HCT116 (cell line): ENCODE measurements at regions not wholly inside any gene's neighbourhood (a gene's known extent, or its start where the extent isn't known, plus 50 kb on each side); places are given as distances from the start of the nearest gene placed in this dataset.

Source experiments
- ATAC-seq: fragments of 200-7000 bp; cut with Tn5 transposase; 2 replicates; pipeline ENCODE4 v1.9.1; 2020; ENCODE audit warnings: mild to moderate bottlenecking, moderate library complexity
- BruUV-seq: library from RNA; stranded (reverse); fragments of 400-500 nt; replicated peaks from 2 replicates; lab custom pipeline; 2021; lab: Mats Ljungman, UMichigan
- CTCF ChIA-PET: fragments of 300-600 bp; sonication (Branson Sonifier 250); formaldehyde crosslinking; loops from one replicate; lab custom pipeline; 2021; ENCODE audit warnings: antibody characterized with exemption; lab: Charles Lee
- POLR2A ChIA-PET: fragments of 300-600, 350-600 bp; sonication (Branson Sonifier 250); formaldehyde crosslinking; loops from one replicate; lab custom pipeline; 2021; ENCODE audit warnings: antibody characterized with exemption; lab: Charles Lee
- RAD21 ChIA-PET, 2 experiments: fragments of 300-600 bp; sonication (Branson Sonifier 250); formaldehyde crosslinking; loops; one replicate each; lab custom pipeline; 2023; ENCODE audit warnings: low total read pairs in 2 of 2; ENCODE audit not compliant: uncharacterized antibody in 2 of 2, unreplicated experiment in 2 of 2, low non-redundant PET in 1 of 2; lab: Charles Lee
- DNase-seq: peaks from one replicate; pipeline ENCODE4 v3.0.0-alpha.2; 2010; ENCODE audit warnings: low read depth, low spot score
- H2AFZ ChIP-seq: fragments of 200-600 bp; shearing (Covaris generic), sonication (generic); 2 replicates; pipeline ENCODE4 v1.6.1; 2017; ENCODE audit warnings: low read depth, mixed run types, mixed read lengths, antibody characterized with exemption, low read length; ENCODE audit not compliant: poor library complexity, severe bottlenecking
- H3K27ac ChIP-seq: 2 replicates; pipeline ENCODE4 v1.5.1; 2012; ENCODE audit warnings: low read depth, low read length
- H3K27me3 ChIP-seq: fragments of 200-600 bp; sonication (generic); 2 replicates; pipeline ENCODE4 v1.6.1; 2016; ENCODE audit warnings: mixed run types, low read length, mixed read lengths; ENCODE audit not compliant: insufficient read depth
- H3K36me3 ChIP-seq, 2 experiments: fragments of 200-500 bp in 1 of 2; fragments of 200-600 bp in 1 of 2; sonication (Bioruptor generic) in 1 of 2; sonication (generic) in 1 of 2; 2 replicates each; pipeline versions ENCODE4 v1.5.1 to v1.6.1; 2014 to 2016; ENCODE audit warnings: low read length in 2 of 2, inconsistent platforms in 1 of 2, mixed read lengths in 1 of 2, mixed run types in 1 of 2; ENCODE audit not compliant: insufficient read depth in 2 of 2, control insufficient read depth in 1 of 2
- H3K4me1 ChIP-seq, 2 experiments: fragments of 200-600 bp in 1 of 2; sonication (generic) in 1 of 2; 2 replicates each; pipeline versions ENCODE4 v1.5.1 to v1.6.1; 2012 to 2017; ENCODE audit warnings: low read length in 2 of 2, inconsistent platforms in 1 of 2, mild to moderate bottlenecking in 1 of 2, mixed read lengths in 1 of 2, mixed run types in 1 of 2, moderate library complexity in 1 of 2; ENCODE audit not compliant: insufficient read depth in 2 of 2, control insufficient read depth in 1 of 2
- H3K4me2 ChIP-seq: fragments of 200-600 bp; sonication (generic); 2 replicates; pipeline ENCODE4 v1.6.1; 2017; ENCODE audit warnings: mixed run types, low read length, mixed read lengths
- H3K4me3 ChIP-seq, 2 experiments: fragments of 200-600 bp in 1 of 2; sonication (generic) in 1 of 2; replicated peaks in 1 of 2; 2 replicates each; pipeline ENCODE4 v1.5.1; 2011 to 2016; ENCODE audit warnings: low read length in 2 of 2, control low read depth in 1 of 2, low read depth in 1 of 2, mild to moderate bottlenecking in 1 of 2, mixed read lengths in 1 of 2, mixed run types in 1 of 2
- H3K79me2 ChIP-seq: fragments of 200-600 bp; sonication (generic); 2 replicates; pipeline ENCODE4 v1.6.1; 2017; ENCODE audit warnings: mild to moderate bottlenecking, mixed run types, low read length, moderate library complexity, mixed read lengths; ENCODE audit not compliant: insufficient read depth
- H3K9ac ChIP-seq: fragments of 200-600 bp; sonication (generic); 2 replicates; pipeline ENCODE4 v1.6.1; 2016; ENCODE audit warnings: low read length, mixed read lengths
- H3K9me2 ChIP-seq: fragments of 200-600 bp; sonication (generic), shearing (Covaris generic); 2 replicates; pipeline ENCODE4 v1.6.1; 2017; ENCODE audit warnings: mixed run types, mild to moderate bottlenecking, moderate library complexity; ENCODE audit not compliant: insufficient read depth
- H3K9me3 ChIP-seq, 2 experiments: fragments of 200-500 bp in 1 of 2; fragments of 200-600 bp in 1 of 2; sonication (Bioruptor generic) in 1 of 2; sonication (generic) in 1 of 2; 2 replicates each; pipeline ENCODE4 v1.6.1; 2014 to 2017; ENCODE audit warnings: low read length in 2 of 2, mixed read lengths in 2 of 2, inconsistent platforms in 1 of 2, low read depth in 1 of 2, mild to moderate bottlenecking in 1 of 2, mixed run types in 1 of 2, moderate library complexity in 1 of 2; ENCODE audit not compliant: control insufficient read depth in 1 of 2, insufficient read depth in 1 of 2
- H4K20me1 ChIP-seq: fragments of 200-600 bp; sonication (generic), shearing (Covaris generic); 2 replicates; pipeline ENCODE4 v1.6.1; 2017; ENCODE audit warnings: mixed run types, mild to moderate bottlenecking, moderate library complexity; ENCODE audit not compliant: insufficient read depth
- SIN3A ChIP-seq: IDR thresholded peaks from 2 replicates; pipeline ENCODE4 v1.6.1; 2012; ENCODE audit warnings: low read depth
- SRF ChIP-seq: IDR thresholded peaks from 2 replicates; pipeline ENCODE4 v1.6.1; 2012; ENCODE audit warnings: low read depth
- YY1 ChIP-seq: IDR thresholded peaks from 2 replicates; pipeline ENCODE4 v1.6.1; 2011; ENCODE audit warnings: low read length, low read depth, moderate library complexity, mild to moderate bottlenecking; ENCODE audit not compliant: insufficient replicate concordance; ENCODE audit errors: extremely low read depth
- intact Hi-C: fragments of 100-400 bp; cut with micrococcal nuclease; formaldehyde crosslinking; loops from 2 replicates; pipeline ENCODE4 v1.10.0; 2022
- TF ChIP-seq, protein P1 (sequence below): IDR thresholded peaks from 2 replicates; pipeline ENCODE4 v1.6.1; 2011; ENCODE audit warnings: mild to moderate bottlenecking, low read length, moderate library complexity; ENCODE audit not compliant: insufficient replicate concordance; ENCODE audit errors: extremely low read depth
- TF ChIP-seq, protein P2 (sequence below), 3 experiments: fragments of 200-600 bp in 1 of 3; sonication (generic) in 1 of 3; IDR thresholded peaks in 2 of 3; conservative IDR thresholded peaks in 1 of 3; 2 replicates each; pipeline ENCODE4 v1.5.1; 2012 to 2017; ENCODE audit warnings: low read depth in 2 of 3, low read length in 2 of 3, antibody characterized with exemption in 1 of 3, borderline replicate concordance in 1 of 3, control low read depth in 1 of 3, mild to moderate bottlenecking in 1 of 3, mixed read lengths in 1 of 3, mixed run types in 1 of 3, moderate library complexity in 1 of 3; ENCODE audit not compliant: insufficient read depth in 1 of 3

DNA sequence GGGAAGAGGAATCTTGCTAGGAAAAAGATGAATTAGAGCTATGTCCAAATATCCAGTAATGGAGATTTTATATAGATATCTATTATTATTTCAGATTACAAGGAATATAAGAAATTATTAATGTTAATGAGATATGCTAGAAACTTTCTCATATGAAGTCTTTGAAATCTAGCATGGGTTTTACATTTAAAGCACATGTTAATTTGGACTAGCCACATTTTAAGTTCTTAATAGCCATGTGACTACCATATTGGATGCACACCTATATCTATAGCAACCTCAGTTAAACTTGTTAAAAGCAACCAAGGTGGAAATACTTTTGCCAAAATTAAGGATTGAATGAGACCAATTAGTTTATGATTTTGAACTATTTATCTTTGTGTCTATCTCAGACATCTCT, 86.7 kb upstream of the CNTNAP4 start:
- H4K20me1 ChIP-seq, result no peaks in the 10 kb centered on the region
- peaks cover 3 to 6% of the 10 kb centered on the region in 2 experiments; a peak in 1 of 4 replicates for H3K9me3 ChIP-seq
- H3K4me2 ChIP-seq, result no peak overlapping the region
- intact Hi-C loops, result no loop called here
- H3K79me2 ChIP-seq, result no peaks in the 10 kb centered on the region
- no peak overlapping the region for H3K9ac ChIP-seq
- no peaks in the 10 kb centered on the region for H3K27me3 ChIP-seq
- no peaks in the 10 kb centered on the region for H3K36me3 ChIP-seq
- TF ChIP-seq YY1 (no peak), SIN3A (no peak), SRF (no peak)
- TF ChIP-seq, protein P1, sequence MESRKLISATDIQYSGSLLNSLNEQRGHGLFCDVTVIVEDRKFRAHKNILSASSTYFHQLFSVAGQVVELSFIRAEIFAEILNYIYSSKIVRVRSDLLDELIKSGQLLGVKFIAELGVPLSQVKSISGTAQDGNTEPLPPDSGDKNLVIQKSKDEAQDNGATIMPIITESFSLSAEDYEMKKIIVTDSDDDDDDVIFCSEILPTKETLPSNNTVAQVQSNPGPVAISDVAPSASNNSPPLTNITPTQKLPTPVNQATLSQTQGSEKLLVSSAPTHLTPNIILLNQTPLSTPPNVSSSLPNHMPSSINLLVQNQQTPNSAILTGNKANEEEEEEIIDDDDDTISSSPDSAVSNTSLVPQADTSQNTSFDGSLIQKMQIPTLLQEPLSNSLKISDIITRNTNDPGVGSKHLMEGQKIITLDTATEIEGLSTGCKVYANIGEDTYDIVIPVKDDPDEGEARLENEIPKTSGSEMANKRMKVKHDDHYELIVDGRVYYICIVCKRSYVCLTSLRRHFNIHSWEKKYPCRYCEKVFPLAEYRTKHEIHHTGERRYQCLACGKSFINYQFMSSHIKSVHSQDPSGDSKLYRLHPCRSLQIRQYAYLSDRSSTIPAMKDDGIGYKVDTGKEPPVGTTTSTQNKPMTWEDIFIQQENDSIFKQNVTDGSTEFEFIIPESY, result no peak
- TF ChIP-seq, protein P2, sequence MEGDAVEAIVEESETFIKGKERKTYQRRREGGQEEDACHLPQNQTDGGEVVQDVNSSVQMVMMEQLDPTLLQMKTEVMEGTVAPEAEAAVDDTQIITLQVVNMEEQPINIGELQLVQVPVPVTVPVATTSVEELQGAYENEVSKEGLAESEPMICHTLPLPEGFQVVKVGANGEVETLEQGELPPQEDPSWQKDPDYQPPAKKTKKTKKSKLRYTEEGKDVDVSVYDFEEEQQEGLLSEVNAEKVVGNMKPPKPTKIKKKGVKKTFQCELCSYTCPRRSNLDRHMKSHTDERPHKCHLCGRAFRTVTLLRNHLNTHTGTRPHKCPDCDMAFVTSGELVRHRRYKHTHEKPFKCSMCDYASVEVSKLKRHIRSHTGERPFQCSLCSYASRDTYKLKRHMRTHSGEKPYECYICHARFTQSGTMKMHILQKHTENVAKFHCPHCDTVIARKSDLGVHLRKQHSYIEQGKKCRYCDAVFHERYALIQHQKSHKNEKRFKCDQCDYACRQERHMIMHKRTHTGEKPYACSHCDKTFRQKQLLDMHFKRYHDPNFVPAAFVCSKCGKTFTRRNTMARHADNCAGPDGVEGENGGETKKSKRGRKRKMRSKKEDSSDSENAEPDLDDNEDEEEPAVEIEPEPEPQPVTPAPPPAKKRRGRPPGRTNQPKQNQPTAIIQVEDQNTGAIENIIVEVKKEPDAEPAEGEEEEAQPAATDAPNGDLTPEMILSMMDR (IDR thresholded peaks at IDR 0.05 in 2 of 3, conservative IDR thresholded peaks at IDR 0.05 in 1 of 3; ENCODE audit: borderline replicate concordance in 1 of 3, insufficient read depth in 1 of 3, low read depth in 2 of 3, low read length in 2 of 3), result no peak
- CTCF ChIA-PET, result no interaction called here
- H3K27ac ChIP-seq, result no peak overlapping the region
- no peaks in the 10 kb centered on the region for H3K9me2 ChIP-seq
- no peak for DNase-seq
- no peak overlapping the region for H2AFZ ChIP-seq
- H3K4me3 ChIP-seq, result no peak overlapping the region
- no peaks in the 10 kb centered on the region for H3K4me1 ChIP-seq
- RAD21 ChIA-PET, result no interaction called here
- ATAC-seq, result no peak
- POLR2A ChIA-PET, result no interaction called here
- BruUV-seq, result no TSS peak
